ENCODE measurements at regions not wholly inside any gene's neighbourhood (a gene's known extent, or its start where the extent isn't known, plus 50 kb on each side); places are given as distances from the start of the nearest gene placed in this dataset.
"Not testable (repeated sequence)": the region's sequence is repeated elsewhere in the genome, so short reads cannot be mapped to it uniquely, and the experiment has no call there.

GRCh38 chr4:148574911-148575310, 132.7 kb upstream of the NR3C2 start:
- no peak overlapping the region for H3K27ac Mint-ChIP-seq

GRCh38 chr4:148574502-148574901, 132.3 kb upstream of the NR3C2 start:
- intact Hi-C loops (cut with micrococcal nuclease) = no loop called here
- Mint-ChIP-seq H3K4me3 (no peak overlapping the region), H3K9me3 (peaks cover 8% of the 10 kb centered on the region), H3K27ac (no peak overlapping the region), H3K27me3 (ENCODE audit: low read depth) (no peaks in the 10 kb centered on the region), H3K36me3 (ENCODE audit: low read depth) (peaks cover 5% of the 10 kb centered on the region), H3K4me1 (ENCODE audit: low read depth) (no peaks in the 10 kb centered on the region)
- CTCF ChIA-PET = no interaction called here
- DNase-seq = no peak

More at GRCh38 chr4:148574911-148575310, 132.7 kb upstream of the NR3C2 start:
- intact Hi-C loops (cut with micrococcal nuclease) = no loop called here
- DNase-seq = no peak
- Mint-ChIP-seq H3K4me3 (no peak overlapping the region), H3K36me3 (ENCODE audit: low read depth) (peaks cover 2% of the 10 kb centered on the region), H3K4me1 (ENCODE audit: low read depth) (no peaks in the 10 kb centered on the region), H3K27me3 (ENCODE audit: low read depth) (no peaks in the 10 kb centered on the region), H3K9me3 (peaks cover 4% of the 10 kb centered on the region)
- CTCF ChIA-PET = no interaction called here

GRCh38 chr4:148574066-148574465, 131.9 kb upstream of the NR3C2 start:
- Mint-ChIP-seq H3K4me3 (no peak overlapping the region), H3K9me3 (peaks cover 11% of the 10 kb centered on the region), H3K4me1 (ENCODE audit: low read depth) (no peaks in the 10 kb centered on the region), H3K27ac (no peak overlapping the region), H3K27me3 (ENCODE audit: low read depth) (no peaks in the 10 kb centered on the region), H3K36me3 (ENCODE audit: low read depth) (peaks cover 5% of the 10 kb centered on the region)
- intact Hi-C loops (cut with micrococcal nuclease) = no loop called here
- CTCF ChIA-PET = no interaction called here
- DNase-seq = no peak

GRCh38 chr4:148573296-148573695, 131.1 kb upstream of the NR3C2 start:
- Mint-ChIP-seq H3K27me3 (ENCODE audit: low read depth) (no peaks in the 10 kb centered on the region), H3K36me3 (ENCODE audit: low read depth) (peaks cover 8% of the 10 kb centered on the region), H3K4me1 (ENCODE audit: low read depth) (no peaks in the 10 kb centered on the region), H3K27ac (no peak overlapping the region), H3K4me3 (no peak overlapping the region), H3K9me3 (peaks cover 16% of the 10 kb centered on the region)
- CTCF ChIA-PET = no interaction called here
- DNase-seq = no peak
- intact Hi-C loops (cut with micrococcal nuclease) = no loop called here

- peaks cover 10% of the 10 kb centered on the region for H3K36me3 Mint-ChIP-seq (ENCODE audit: low read depth)
- H3K4me3 Mint-ChIP-seq = no peak overlapping the region
- H3K27ac Mint-ChIP-seq = no peak overlapping the region
- H3K27me3 Mint-ChIP-seq (ENCODE audit: low read depth) = no peaks in the 10 kb centered on the region
- no peaks in the 10 kb centered on the region for H3K4me1 Mint-ChIP-seq (ENCODE audit: low read depth)
- intact Hi-C loops (cut with micrococcal nuclease) = no loop called here
- CTCF ChIA-PET = interaction anchor here (0.6 kb wide), 1 partner anchor 1080 kb away, joined by 5 read pairs; no protein-coding TSS in a partner anchor
- no peak for DNase-seq
- H3K9me3 Mint-ChIP-seq = peaks cover 20% of the 10 kb centered on the region
Observed at GRCh38 chr4:148565801-148566200, 123.6 kb upstream of the NR3C2 start.

GRCh38 chr4:148563684-148564083, 121.5 kb upstream of the NR3C2 start:
- intact Hi-C loops (cut with micrococcal nuclease) = no loop called here
- CTCF ChIA-PET = interaction anchor here (0.7 kb wide), 1 partner anchor 9 kb away, joined by 3 read pairs; no protein-coding TSS in a partner anchor
- H3K27me3 Mint-ChIP-seq (ENCODE audit: low read depth) = no peaks in the 10 kb centered on the region

GRCh38 chr4:148561467-148561866, 119.3 kb upstream of the NR3C2 start:
- no peak overlapping the region for H3K4me3 Mint-ChIP-seq
- CTCF ChIA-PET = no interaction called here
- intact Hi-C loops (cut with micrococcal nuclease) = no loop called here
- no peaks in the 10 kb centered on the region for H3K36me3 Mint-ChIP-seq (ENCODE audit: low read depth)
- H3K27me3 Mint-ChIP-seq (ENCODE audit: low read depth) = no peaks in the 10 kb centered on the region
- H3K4me1 Mint-ChIP-seq (ENCODE audit: low read depth) = no peaks in the 10 kb centered on the region
- no peak for DNase-seq
- no peaks in the 10 kb centered on the region for H3K9me3 Mint-ChIP-seq
- H3K27ac Mint-ChIP-seq = no peak overlapping the region

More at GRCh38 chr4:148563684-148564083, 121.5 kb upstream of the NR3C2 start:
- Mint-ChIP-seq H3K4me1 (ENCODE audit: low read depth) (no peaks in the 10 kb centered on the region), H3K9me3 (peaks cover 7% of the 10 kb centered on the region), H3K36me3 (ENCODE audit: low read depth) (peaks cover 2% of the 10 kb centered on the region), H3K4me3 (no peak overlapping the region), H3K27ac (no peak overlapping the region)
- no peak for DNase-seq

- intact Hi-C loops (cut with micrococcal nuclease) = no loop called here
- no peaks in the 10 kb centered on the region for H3K9me3 Mint-ChIP-seq
- CTCF ChIA-PET = no interaction called here
- no peak overlapping the region for H3K4me3 Mint-ChIP-seq
- H3K36me3 Mint-ChIP-seq (ENCODE audit: low read depth) = no peaks in the 10 kb centered on the region
- H3K27me3 Mint-ChIP-seq (ENCODE audit: low read depth) = no peaks in the 10 kb centered on the region
- H3K27ac Mint-ChIP-seq = no peak overlapping the region
- no peak for DNase-seq
- H3K4me1 Mint-ChIP-seq (ENCODE audit: low read depth) = no peaks in the 10 kb centered on the region
Observed at GRCh38 chr4:148557793-148558192, 115.6 kb upstream of the NR3C2 start.

GRCh38 chr4:148550788-148551187, 108.6 kb upstream of the NR3C2 start:
- H3K27me3 Mint-ChIP-seq (ENCODE audit: low read depth) = no peaks in the 10 kb centered on the region
- no peaks in the 10 kb centered on the region for H3K9me3 Mint-ChIP-seq
- intact Hi-C loops (cut with micrococcal nuclease) = no loop called here
- no peaks in the 10 kb centered on the region for H3K4me1 Mint-ChIP-seq (ENCODE audit: low read depth)
- H3K36me3 Mint-ChIP-seq (ENCODE audit: low read depth) = peaks cover 3% of the 10 kb centered on the region
- CTCF ChIA-PET = no interaction called here
- H3K4me3 Mint-ChIP-seq = no peak overlapping the region
- DNase-seq = no peak
- H3K27ac Mint-ChIP-seq = no peak overlapping the region

- Mint-ChIP-seq H3K9me3 (no peaks in the 10 kb centered on the region), H3K36me3 (ENCODE audit: low read depth) (peaks cover 4% of the 10 kb centered on the region), H3K27me3 (ENCODE audit: low read depth) (no peaks in the 10 kb centered on the region), H3K4me3 (no peak overlapping the region), H3K27ac (no peak overlapping the region), H3K4me1 (ENCODE audit: low read depth) (no peaks in the 10 kb centered on the region)
- intact Hi-C loops (cut with micrococcal nuclease) = no loop called here
- CTCF ChIA-PET = interaction anchor here (0.6 kb wide), 1 partner anchor 855 kb away, joined by 3 read pairs; no protein-coding TSS in a partner anchor
- DNase-seq = no peak
Observed at GRCh38 chr4:148542922-148543623, 100.9 kb upstream of the NR3C2 start.

GRCh38 chr4:148540622-148541326, 98.6 kb upstream of the NR3C2 start:
- Mint-ChIP-seq H3K4me1 (ENCODE audit: low read depth) (no peaks in the 10 kb centered on the region), H3K9me3 (no peaks in the 10 kb centered on the region), H3K27me3 (ENCODE audit: low read depth) (peaks cover 2% of the 10 kb centered on the region), H3K4me3 (no peak overlapping the region), H3K27ac (no peak overlapping the region), H3K36me3 (ENCODE audit: low read depth) (peaks cover under 1% of the 10 kb centered on the region)
- intact Hi-C loops (cut with micrococcal nuclease) = no loop called here
- CTCF ChIA-PET = no interaction called here
- DNase-seq = no peak

- Mint-ChIP-seq H3K27ac (no peak overlapping the region), H3K36me3 (ENCODE audit: low read depth) (peaks cover 4% of the 10 kb centered on the region), H3K9me3 (peaks cover 8% of the 10 kb centered on the region), H3K4me1 (ENCODE audit: low read depth) (no peaks in the 10 kb centered on the region), H3K4me3 (no peak overlapping the region), H3K27me3 (ENCODE audit: low read depth) (peaks cover 2% of the 10 kb centered on the region)
- intact Hi-C loops (cut with micrococcal nuclease) = no loop called here
- no peak for DNase-seq
- CTCF ChIA-PET = no interaction called here
Observed at GRCh38 chr4:148539387-148539786, 97.2 kb upstream of the NR3C2 start.

- H3K27ac Mint-ChIP-seq; H3K27me3 Mint-ChIP-seq (ENCODE audit: low read depth); intact Hi-C loops (cut with micrococcal nuclease); H3K4me3 Mint-ChIP-seq; CTCF ChIA-PET; H3K36me3 Mint-ChIP-seq (ENCODE audit: low read depth); DNase-seq; H3K4me1 Mint-ChIP-seq (ENCODE audit: low read depth): not testable (repeated sequence)
- peaks cover 33% of the 10 kb centered on the region for H3K9me3 Mint-ChIP-seq
Observed at GRCh38 chr4:148533851-148534250, 91.6 kb upstream of the NR3C2 start.
